HG03159 (cell line): ENCODE measurements at regions not wholly inside any gene's neighbourhood (a gene's known extent, or its start where the extent isn't known, plus 50 kb on each side); places are given as distances from the start of the nearest gene placed in this dataset.
"Not testable (repeated sequence)": the region's sequence is repeated elsewhere in the genome, so short reads cannot be mapped to it uniquely, and the experiment has no call there.

Experiments
- ATAC-seq: cut with Tn5 transposase; IDR thresholded peaks from one replicate; pipeline ENCODE4 v1.9.1; 2021; ENCODE audit warnings: mild to moderate bottlenecking, moderate library complexity; ENCODE audit not compliant: unreplicated experiment

GRCh38 chr6:84975316-84975715, 210.9 kb upstream of the TBX18 start:
- ATAC-seq, result no peak

- no peak for ATAC-seq
Measured at GRCh38 chr6:84973606-84974005, 209.2 kb upstream of the TBX18 start.

- no peak for ATAC-seq
Measured at GRCh38 chr6:84967965-84968364, 203.6 kb upstream of the TBX18 start.

- no peak for ATAC-seq
Measured at GRCh38 chr6:84967389-84967788, 203.0 kb upstream of the TBX18 start.

GRCh38 chr6:84953111-84953755, 188.8 kb upstream of the TBX18 start:
- ATAC-seq, result no peak

- not testable (repeated sequence) for ATAC-seq
Measured at GRCh38 chr6:84944926-84945325, 180.5 kb upstream of the TBX18 start.

GRCh38 chr6:84943905-84944304, 179.5 kb upstream of the TBX18 start:
- no peak for ATAC-seq

- ATAC-seq, result not testable (repeated sequence)
Measured at GRCh38 chr6:84941609-84942008, 177.2 kb upstream of the TBX18 start.

GRCh38 chr6:84929212-84929611, 164.8 kb upstream of the TBX18 start:
- no peak for ATAC-seq

- no peak for ATAC-seq
Measured at GRCh38 chr6:84927551-84927950, 163.2 kb upstream of the TBX18 start.

GRCh38 chr6:84926189-84927155, 162.1 kb upstream of the TBX18 start:
- no peak for ATAC-seq

- no peak for ATAC-seq
Measured at GRCh38 chr6:84921891-84922290, 157.5 kb upstream of the TBX18 start.

GRCh38 chr6:84920021-84920420, 155.6 kb upstream of the TBX18 start:
- no peak for ATAC-seq

- no peak for ATAC-seq
Measured at GRCh38 chr6:84916704-84917103, 152.3 kb upstream of the TBX18 start.

- no peak for ATAC-seq
Measured at GRCh38 chr6:84912472-84913322, 148.3 kb upstream of the TBX18 start.

- ATAC-seq, result no peak
Measured at GRCh38 chr6:84910906-84911607, 146.7 kb upstream of the TBX18 start.

- no peak for ATAC-seq
Measured at GRCh38 chr6:84908304-84908904, 144.0 kb upstream of the TBX18 start.

GRCh38 chr6:84906514-84906913, 142.1 kb upstream of the TBX18 start:
- ATAC-seq, result no peak

GRCh38 chr6:84905823-84906222, 141.4 kb upstream of the TBX18 start:
- no peak for ATAC-seq

- ATAC-seq, result no peak
Measured at GRCh38 chr6:84902354-84902928, 138.0 kb upstream of the TBX18 start.
